Small intestine (tissue), 7 donors: ENCODE measurements at regions not wholly inside any gene's neighbourhood (a gene's known extent, or its start where the extent isn't known, plus 50 kb on each side); places are given as distances from the start of the nearest gene placed in this dataset.

Experiments used
- DNase-seq, 2 donors: peaks; one replicate each; pipeline versions ENCODE4 v3.0.0 to v3.0.0-alpha.2; 2013
- FAIRE-seq: peaks from 2 replicates; lab custom pipeline; 2012; peaks lifted over from hg19 to GRCh38; lab: Jason Lieb, UNC
- H3K27ac ChIP-seq, 3 donors: one replicate each; pipeline ENCODE4 v1.5.1; 2013; ENCODE audit warnings: low read length in 2 of 3, mild to moderate bottlenecking in 2 of 3, control low read depth in 1 of 3, inconsistent platforms in 1 of 3, low read depth in 1 of 3, moderate library complexity in 1 of 3
- H3K27me3 ChIP-seq, 3 donors: one replicate each; pipeline ENCODE4 v1.6.1; 2013; ENCODE audit warnings: low read length in 3 of 3, inconsistent platforms in 1 of 3; ENCODE audit not compliant: control insufficient read depth in 3 of 3, insufficient read depth in 3 of 3
- H3K36me3 ChIP-seq, 3 donors: one replicate each; pipeline ENCODE4 v1.6.1; 2013; ENCODE audit warnings: low read length in 3 of 3, inconsistent platforms in 1 of 3, low read depth in 1 of 3, mild to moderate bottlenecking in 1 of 3, moderate library complexity in 1 of 3; ENCODE audit not compliant: control insufficient read depth in 3 of 3, insufficient read depth in 2 of 3
- H3K4me1 ChIP-seq, 3 donors: one replicate each; pipeline ENCODE4 v1.6.1; 2013; ENCODE audit warnings: low read length in 2 of 3, inconsistent platforms in 1 of 3, low read depth in 1 of 3, mild to moderate bottlenecking in 1 of 3, moderate library complexity in 1 of 3; ENCODE audit not compliant: control insufficient read depth in 3 of 3, insufficient read depth in 2 of 3
- H3K4me3 ChIP-seq, 3 donors: one replicate each; pipeline ENCODE4 v1.5.1; 2013; ENCODE audit warnings: low read length in 3 of 3, control low read depth in 1 of 3, inconsistent platforms in 1 of 3, low read depth in 1 of 3, mild to moderate bottlenecking in 1 of 3, moderate library complexity in 1 of 3
- H3K9me3 ChIP-seq, 2 donors: one replicate each; pipeline ENCODE4 v1.6.1; 2013; ENCODE audit warnings: low read depth in 1 of 2, low read length in 1 of 2; ENCODE audit not compliant: control insufficient read depth in 2 of 2, insufficient read depth in 1 of 2
- WGBS, 3 donors: extraction: QIAGEN DNeasy Blood & Tissue Kit; methylation state at CpG; one replicate each; pipeline ENCODE4 v1.1.7; 2013; 5-methylcytosine and 5-hydroxymethylcytosine counted together
- donor health status: healthy with polysubstance abuse.
- donor health status: control.
- donor health status: control.
- donor health status: Bipolar disorder and iron deficiency.
- donor health status: healthy.

DNA sequence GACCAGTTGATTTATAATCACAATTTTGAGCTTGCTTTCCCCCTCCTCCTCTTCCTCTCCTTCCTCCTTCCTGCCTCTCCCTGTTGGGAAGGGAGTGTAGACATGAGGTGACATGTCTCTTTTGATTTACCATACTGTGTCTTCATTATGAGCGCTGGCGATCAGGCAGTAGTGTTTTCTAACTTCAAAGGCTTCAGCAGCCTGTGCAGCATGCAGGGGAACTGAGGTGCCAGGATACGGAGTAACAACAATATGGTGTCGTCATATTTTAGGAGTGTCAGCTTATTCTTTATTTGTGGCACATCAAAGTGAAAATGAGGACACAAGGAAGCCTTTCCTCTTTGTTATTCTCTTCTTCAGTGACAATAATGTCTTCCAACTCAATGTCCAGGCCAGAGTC, 864.2 kb downstream of the SLC4A3 start:
- Histone ChIP-seq H3K27ac (no peak overlapping the region), H3K4me1 (no peaks in the 10 kb centered on the region), H3K36me3 (no peaks in the 10 kb centered on the region), H3K9me3 (no peaks in the 10 kb centered on the region), H3K27me3 (no peaks in the 10 kb centered on the region), H3K4me3 (no peak overlapping the region)
- DNase-seq (no peak), FAIRE-seq (no peak)
- WGBS, 3 donors: 78 to 86% (median 83%) methylated on average over 4 of the region's 4 CpGs

DNA sequence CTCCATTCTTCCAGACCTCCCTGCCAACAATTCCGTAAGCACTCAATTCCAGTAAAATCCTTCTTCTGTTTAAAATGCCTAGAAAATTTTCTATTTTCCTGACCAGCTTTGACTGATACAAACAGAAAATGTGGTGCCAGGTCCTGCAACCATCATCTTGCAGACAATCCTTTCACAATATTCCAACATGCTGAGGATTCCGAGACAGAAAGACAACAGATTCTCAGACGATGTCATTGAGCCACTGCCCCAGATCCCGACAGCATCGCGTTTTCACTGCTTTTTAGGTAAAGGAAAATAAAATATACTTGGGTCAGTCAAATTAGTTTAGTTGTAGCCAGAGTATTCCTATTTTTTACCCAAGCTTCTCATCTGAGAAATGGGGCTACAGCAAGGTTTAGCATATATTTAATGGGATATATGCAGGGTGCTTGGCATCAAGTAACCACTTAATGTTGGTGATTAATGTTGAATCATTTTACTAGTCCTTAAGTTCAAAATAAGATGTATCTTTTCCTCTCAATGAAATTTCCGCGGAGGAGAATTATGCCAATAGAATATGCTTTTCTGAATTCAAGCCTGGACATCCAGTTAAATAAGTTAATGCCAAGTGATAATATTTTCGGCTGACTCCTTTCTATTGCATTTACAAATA, 866.6 kb downstream of the SLC4A3 start:
- FAIRE-seq (no peak), DNase-seq (no peak)
- H3K4me1 ChIP-seq: no peaks in the 10 kb centered on the region
- WGBS, 3 donors: 92 to 93% (median 93%) methylated on average over 9 of the region's 9 CpGs
- H3K9me3 ChIP-seq: no peaks in the 10 kb centered on the region
- no peak overlapping the region for H3K27ac ChIP-seq
- no peaks in the 10 kb centered on the region for H3K36me3 ChIP-seq
- H3K4me3 ChIP-seq: no peak overlapping the region
- no peaks in the 10 kb centered on the region for H3K27me3 ChIP-seq

- 72 to 76% (median 74%) methylated on average over 3 of the region's 3 CpGs for WGBS, 3 donors
- H3K4me1 ChIP-seq: no peaks in the 10 kb centered on the region
- no peak overlapping the region for H3K27ac ChIP-seq
- no peaks in the 10 kb centered on the region for H3K9me3 ChIP-seq
- DNase-seq (no peak), FAIRE-seq (no peak)
- H3K27me3 ChIP-seq: no peaks in the 10 kb centered on the region
- H3K4me3 ChIP-seq: no peak overlapping the region
- H3K36me3 ChIP-seq: no peaks in the 10 kb centered on the region
These were observed 869.1 kb downstream of the SLC4A3 start for GRCh38 chr2:220496513-220496912.

DNA sequence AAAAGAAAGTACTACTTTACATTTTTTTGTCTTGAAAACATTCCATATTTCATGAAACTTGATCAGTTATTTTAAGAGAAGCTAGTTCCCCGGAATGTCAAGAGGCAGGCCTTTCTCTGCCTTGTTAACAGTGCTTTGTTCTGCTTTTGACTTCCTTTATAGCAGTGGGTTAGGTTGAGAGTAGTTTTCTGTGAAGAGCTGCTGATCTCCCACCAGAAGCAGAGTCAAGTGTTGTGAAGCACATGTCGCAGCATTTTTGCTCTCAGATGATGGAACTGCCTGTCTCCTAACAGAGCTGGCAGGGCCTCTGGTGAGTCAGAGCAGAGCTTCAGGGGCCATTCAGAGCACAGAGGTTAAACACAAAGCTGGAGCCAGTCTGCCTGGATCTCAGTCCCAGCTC, 871.8 kb downstream of the SLC4A3 start:
- H3K4me1 ChIP-seq: no peaks in the 10 kb centered on the region
- H3K27me3 ChIP-seq: no peaks in the 10 kb centered on the region
- no peak overlapping the region for H3K4me3 ChIP-seq
- no peak overlapping the region for H3K27ac ChIP-seq
- DNase-seq: no peak
- FAIRE-seq: no peak
- 41 to 66% (median 64%) methylated on average over 2 of the region's 2 CpGs for WGBS, 3 donors
- H3K9me3 ChIP-seq: no peaks in the 10 kb centered on the region
- no peaks in the 10 kb centered on the region for H3K36me3 ChIP-seq

DNA sequence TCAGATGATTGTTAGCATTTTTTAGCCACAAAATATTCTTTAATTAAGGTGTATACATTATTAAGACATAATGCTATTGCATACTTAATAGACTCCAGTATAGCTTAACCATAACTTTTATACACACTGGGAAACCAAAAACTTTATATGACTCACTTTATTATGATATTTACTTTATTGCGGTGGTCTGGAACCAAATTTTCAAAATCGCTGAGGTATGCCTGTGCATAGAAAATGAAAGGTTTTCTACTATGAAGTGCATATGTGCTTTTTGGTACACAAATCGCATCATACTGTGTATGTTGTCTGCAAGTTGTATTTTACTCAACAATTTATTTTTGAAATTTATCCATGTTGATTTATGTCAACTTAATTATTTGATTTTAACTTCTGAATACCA, 875.1 kb downstream of the SLC4A3 start:
- FAIRE-seq (no peak), DNase-seq (no peak)
- 88 to 92% (median 91%) methylated on average over 3 of the region's 3 CpGs for WGBS, 3 donors
- Histone ChIP-seq H3K36me3 (no peaks in the 10 kb centered on the region), H3K9me3 (no peaks in the 10 kb centered on the region), H3K4me3 (no peak overlapping the region), H3K4me1 (no peaks in the 10 kb centered on the region), H3K27ac (no peak overlapping the region), H3K27me3 (no peaks in the 10 kb centered on the region)

- H3K27ac ChIP-seq: no peak overlapping the region
- WGBS, 3 donors: 59 to 82% (median 61%) methylated on average over 4 of the region's 4 CpGs
- no peak overlapping the region for H3K4me3 ChIP-seq
- no peak for FAIRE-seq
- no peaks in the 10 kb centered on the region for H3K36me3 ChIP-seq
- no peaks in the 10 kb centered on the region for H3K9me3 ChIP-seq
- H3K4me1 ChIP-seq: no peaks in the 10 kb centered on the region
- no peak for DNase-seq
- no peaks in the 10 kb centered on the region for H3K27me3 ChIP-seq
These were observed 876.0 kb downstream of the SLC4A3 start for GRCh38 chr2:220503431-220503830.

- Histone ChIP-seq H3K9me3 (no peaks in the 10 kb centered on the region), H3K27me3 (no peaks in the 10 kb centered on the region), H3K4me3 (no peak overlapping the region), H3K36me3 (no peaks in the 10 kb centered on the region), H3K4me1 (no peaks in the 10 kb centered on the region), H3K27ac (no peak overlapping the region)
- 6 to 23% (median 7%) methylated on average over 2 of the region's 2 CpGs for WGBS, 3 donors
- DNase-seq: peak in 1 of 2 donors; percentile 30
- FAIRE-seq: no peak
These were observed 877.6 kb downstream of the SLC4A3 start for GRCh38 chr2:220504938-220505503.

DNA sequence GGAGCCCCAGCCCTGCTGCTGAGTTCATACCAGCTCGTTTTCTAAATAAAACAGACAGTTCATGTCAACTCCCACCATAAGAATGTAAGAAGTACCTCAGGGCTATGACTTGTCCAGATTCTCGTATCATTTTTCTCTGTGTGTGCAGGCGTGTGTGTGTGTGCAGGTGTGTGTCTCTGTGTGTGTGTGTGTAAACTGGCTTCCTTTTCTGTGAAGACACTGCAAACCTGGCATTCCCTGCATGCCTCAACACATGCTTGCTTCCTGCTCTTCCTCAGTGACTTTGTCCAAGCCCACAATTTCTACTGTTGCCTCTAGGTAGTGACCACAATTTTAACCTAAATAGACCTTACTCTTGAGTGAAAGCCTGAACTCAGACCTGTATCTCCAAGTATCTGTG, 879.0 kb downstream of the SLC4A3 start:
- no peaks in the 10 kb centered on the region for H3K9me3 ChIP-seq
- FAIRE-seq (no peak), DNase-seq (no peak)
- no peaks in the 10 kb centered on the region for H3K36me3 ChIP-seq
- H3K27ac ChIP-seq: no peak overlapping the region
- no peaks in the 10 kb centered on the region for H3K27me3 ChIP-seq
- 61 to 75% (median 63%) methylated on average over 3 of the region's 3 CpGs for WGBS, 3 donors
- H3K4me1 ChIP-seq: no peaks in the 10 kb centered on the region
- no peak overlapping the region for H3K4me3 ChIP-seq
